Ishikawa (cell line): ENCODE measurements at regions not wholly inside any gene's neighbourhood (a gene's known extent, or its start where the extent isn't known, plus 50 kb on each side); places are given as distances from the start of the nearest gene placed in this dataset.

Source experiments
- EP300 ChIP-seq: IDR thresholded peaks from 2 replicates; pipeline ENCODE4 v1.6.1; 2012; ENCODE audit warnings: borderline replicate concordance
- FOXM1 ChIP-seq: IDR thresholded peaks from 2 replicates; pipeline ENCODE4 v1.6.1; 2012; ENCODE audit warnings: low read depth, borderline replicate concordance
- RAD21 ChIP-seq: IDR thresholded peaks from 2 replicates; pipeline ENCODE4 v1.6.1; 2012; ENCODE audit warnings: low read depth
- TCF12 ChIP-seq: IDR thresholded peaks from 2 replicates; pipeline ENCODE4 v1.6.1; 2012; ENCODE audit warnings: low read depth
- TEAD4 ChIP-seq: IDR thresholded peaks from 2 replicates; pipeline ENCODE4 v1.6.1; 2012
- YY1 ChIP-seq: IDR thresholded peaks from 2 replicates; pipeline ENCODE4 v1.6.1; 2012; ENCODE audit warnings: low read depth

DNA sequence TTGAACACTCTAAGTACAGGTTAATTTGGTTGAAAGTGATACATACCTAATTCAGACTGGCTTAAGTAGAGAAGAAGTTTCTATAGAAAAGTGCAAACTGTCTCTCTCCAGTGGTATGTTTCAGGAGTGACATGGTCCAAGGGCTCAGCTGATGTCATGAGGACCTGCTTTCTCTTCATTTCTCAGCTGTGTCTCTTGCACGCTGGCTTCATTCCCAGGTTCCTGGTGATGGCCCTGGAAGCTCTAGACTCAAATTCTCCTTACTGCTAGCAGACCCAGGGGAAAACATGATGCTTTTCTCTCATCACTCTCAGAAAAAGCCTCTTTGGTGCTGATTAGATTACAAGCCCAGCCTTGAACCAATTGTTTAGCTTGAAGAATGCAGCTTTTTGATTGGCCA lies 211.9 kb upstream of the CLINT1 start:
- TF ChIP-seq EP300 (no peak), TCF12 (no peak), FOXM1 (no peak), RAD21 (no peak), TEAD4 (no peak), YY1 (no peak)
